NCI-H2196 (cell line): ENCODE measurements at regions not wholly inside any gene's neighbourhood (a gene's known extent, or its start where the extent isn't known, plus 50 kb on each side); places are given as distances from the start of the nearest gene placed in this dataset.
"Not testable (repeated sequence)": the region's sequence is repeated elsewhere in the genome, so short reads cannot be mapped to it uniquely, and the experiment has no call there.

Experiments
- DNase-seq: peaks from one replicate; lab custom pipeline; 2025; ENCODE audit not compliant: unreplicated experiment; lab: John Stamatoyannopoulos, UW

GRCh38 chr4:58075724-58076123 is 965.5 kb upstream of the IGFBP7 start:
- DNase-seq = no peak

GRCh38 chr4:58074382-58074781 is 964.2 kb upstream of the IGFBP7 start:
- no peak for DNase-seq

GRCh38 chr4:58070726-58071125 is 960.5 kb upstream of the IGFBP7 start:
- no peak for DNase-seq

DNA sequence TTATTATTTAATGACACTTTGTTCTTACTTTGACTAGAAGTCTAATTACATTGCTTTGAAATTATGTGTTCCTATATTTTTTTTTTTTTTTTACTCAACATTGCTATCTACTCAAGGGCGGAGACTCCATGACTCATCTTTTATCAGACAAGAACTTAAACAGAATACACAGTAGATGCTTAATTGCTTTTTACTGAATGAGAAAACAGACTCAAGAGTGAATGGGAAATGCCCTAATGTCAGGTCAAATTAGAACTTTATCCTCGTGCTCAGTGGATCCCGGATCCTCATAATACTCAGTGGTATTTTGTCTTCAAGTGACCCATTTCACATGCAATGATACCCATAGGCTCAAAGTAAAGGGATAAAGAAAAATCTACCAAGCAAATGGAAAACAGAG is 954.5 kb upstream of the IGFBP7 start:
- no peak for DNase-seq

DNA sequence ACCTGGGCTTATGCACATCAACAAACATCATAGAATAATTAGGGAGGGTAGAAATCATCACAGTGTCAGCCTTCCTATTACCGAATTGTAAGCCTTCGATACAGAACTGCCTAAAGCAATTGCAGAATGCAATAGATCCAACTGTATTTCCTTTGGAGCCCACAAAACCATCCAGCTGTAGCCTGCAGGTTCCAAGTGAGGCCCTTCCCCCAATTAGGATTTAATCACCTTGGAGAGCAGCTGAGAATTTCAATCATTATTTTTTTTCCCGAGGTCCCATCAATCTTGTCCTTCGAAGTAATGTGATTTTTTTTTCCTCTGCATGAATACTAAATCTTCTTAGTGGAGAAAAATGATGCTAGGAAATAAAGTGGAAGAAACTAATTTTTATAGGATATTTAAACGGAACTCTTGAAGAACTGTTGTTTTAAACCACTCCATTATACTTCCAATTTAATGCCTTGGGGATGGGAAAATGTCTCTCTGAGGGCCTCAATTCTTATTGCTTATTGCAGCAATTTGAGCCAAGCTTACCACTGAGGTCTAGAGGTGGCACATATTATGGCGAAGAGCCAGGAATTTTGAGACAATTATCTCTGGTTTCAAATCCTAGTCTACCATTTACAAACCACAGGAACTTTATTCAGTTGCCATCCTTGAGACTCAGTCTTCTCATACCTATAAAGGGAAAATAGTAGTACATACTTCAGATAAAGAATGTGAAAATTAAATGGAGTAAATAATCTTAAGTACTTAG is 953.4 kb upstream of the IGFBP7 start:
- DNase-seq = no peak

- DNase-seq = no peak
These were observed 951.8 kb upstream of the IGFBP7 start for GRCh38 chr4:58061967-58062366.

DNA sequence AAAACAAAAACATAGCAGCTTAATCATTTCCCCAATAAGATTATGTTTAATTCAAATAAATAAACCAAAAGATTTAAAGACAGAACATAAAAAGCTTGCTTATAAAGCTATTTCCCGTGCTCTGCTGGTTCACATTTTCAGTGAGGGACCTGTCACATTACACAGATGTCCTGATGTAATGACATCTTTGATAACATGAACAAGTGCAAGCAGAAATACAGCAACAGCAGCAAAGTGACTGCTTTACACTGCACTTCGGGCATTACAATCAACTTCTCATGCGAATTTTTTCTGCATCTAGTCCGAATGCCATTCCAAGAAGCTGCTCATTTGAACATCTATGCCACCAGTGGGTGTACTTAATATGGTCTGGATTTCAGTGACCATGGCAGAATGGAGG is 940.3 kb upstream of the IGFBP7 start:
- DNase-seq = no peak

DNA sequence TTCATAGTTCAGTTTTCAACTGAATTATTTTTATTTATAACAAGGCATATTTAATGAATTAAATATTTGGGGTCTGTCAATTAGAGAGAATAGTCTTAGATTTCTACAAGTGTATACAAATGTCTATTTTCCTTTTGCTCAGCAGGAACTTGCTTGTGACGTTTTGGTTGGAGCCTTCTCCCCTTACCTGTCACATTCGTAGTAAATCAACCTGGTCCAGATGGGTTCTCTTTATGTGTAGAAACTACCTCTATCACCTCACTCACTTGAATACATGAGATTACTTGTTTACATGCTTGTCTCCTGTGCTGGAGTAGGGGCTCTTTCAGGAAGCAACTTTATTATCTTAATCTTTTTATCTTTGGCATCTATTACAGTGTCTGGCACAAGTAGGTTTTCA is 938.3 kb upstream of the IGFBP7 start:
- DNase-seq = no peak

- DNase-seq = no peak
These were observed 932.0 kb upstream of the IGFBP7 start for GRCh38 chr4:58042176-58042575.

GRCh38 chr4:57993944-57994343 is 883.8 kb upstream of the IGFBP7 start:
- no peak for DNase-seq

GRCh38 chr4:57989430-57989829 is 879.2 kb upstream of the IGFBP7 start:
- no peak for DNase-seq

GRCh38 chr4:57985161-57985560 is 875.0 kb upstream of the IGFBP7 start:
- no peak for DNase-seq

GRCh38 chr4:57981123-57981522 is 870.9 kb upstream of the IGFBP7 start:
- DNase-seq = no peak

GRCh38 chr4:57974821-57975220 is 864.6 kb upstream of the IGFBP7 start:
- DNase-seq = no peak

DNA sequence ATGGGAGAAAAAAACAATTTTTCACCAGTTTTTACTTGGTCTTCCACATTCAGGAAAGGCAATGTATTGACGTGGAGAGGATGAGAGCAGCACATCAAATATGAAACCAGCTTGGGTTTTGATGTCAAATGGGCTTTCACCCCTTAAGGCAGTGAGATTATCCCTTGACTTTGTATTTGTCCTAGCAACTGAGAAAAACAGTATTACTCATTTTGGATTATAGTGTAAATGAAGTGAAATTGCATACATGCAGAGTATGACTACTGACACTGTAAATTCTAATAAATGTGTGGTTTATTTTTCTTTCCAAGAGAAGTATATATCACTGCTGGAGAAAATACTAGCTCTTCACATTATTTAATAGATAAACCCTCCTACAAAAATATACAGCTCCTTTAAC is 863.6 kb upstream of the IGFBP7 start:
- no peak for DNase-seq

DNA sequence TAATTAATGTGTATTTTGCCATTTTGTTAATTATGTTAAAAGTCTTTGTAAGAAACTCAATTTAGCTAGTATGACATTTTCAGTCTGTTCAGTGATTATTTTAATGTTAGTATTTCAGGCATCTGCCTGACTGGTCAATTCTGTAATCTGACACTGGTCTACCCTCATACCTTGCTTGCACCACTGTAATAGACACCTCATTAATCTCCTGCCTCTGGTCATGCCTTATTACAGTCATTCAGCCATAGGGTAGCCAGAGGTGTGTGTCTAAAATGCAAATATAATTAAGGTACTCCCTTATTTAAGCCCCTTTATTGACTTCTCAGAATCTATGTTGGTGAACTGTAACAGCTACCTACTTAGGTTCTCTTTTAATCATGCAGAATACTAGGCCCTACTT is 861.1 kb upstream of the IGFBP7 start:
- DNase-seq = no peak

- no peak for DNase-seq
These were observed 857.0 kb upstream of the IGFBP7 start for GRCh38 chr4:57966987-57967760.

DNA sequence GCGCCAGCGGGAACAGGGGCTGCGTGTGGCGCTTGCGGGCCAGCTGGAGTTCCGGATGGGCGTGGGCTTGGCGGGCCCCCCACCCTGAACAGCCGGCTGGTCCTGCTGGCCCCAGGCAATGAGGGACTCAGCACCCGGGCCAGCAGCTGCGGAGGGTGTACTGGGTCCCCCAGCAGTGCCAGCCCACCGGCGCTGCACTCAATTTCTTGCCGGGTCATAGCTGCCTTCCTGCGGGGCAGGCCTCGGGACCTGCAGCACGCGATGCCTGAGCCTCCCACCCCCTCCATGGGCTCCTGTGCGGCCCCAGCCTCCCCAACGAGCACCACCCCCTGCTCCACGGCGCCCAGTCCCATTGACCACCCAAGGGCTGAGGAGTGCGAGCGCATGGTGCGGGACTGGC is 855.2 kb upstream of the IGFBP7 start:
- DNase-seq = not testable (repeated sequence)

- DNase-seq = no peak
These were observed 835.1 kb upstream of the IGFBP7 start for GRCh38 chr4:57945298-57945697.

DNA sequence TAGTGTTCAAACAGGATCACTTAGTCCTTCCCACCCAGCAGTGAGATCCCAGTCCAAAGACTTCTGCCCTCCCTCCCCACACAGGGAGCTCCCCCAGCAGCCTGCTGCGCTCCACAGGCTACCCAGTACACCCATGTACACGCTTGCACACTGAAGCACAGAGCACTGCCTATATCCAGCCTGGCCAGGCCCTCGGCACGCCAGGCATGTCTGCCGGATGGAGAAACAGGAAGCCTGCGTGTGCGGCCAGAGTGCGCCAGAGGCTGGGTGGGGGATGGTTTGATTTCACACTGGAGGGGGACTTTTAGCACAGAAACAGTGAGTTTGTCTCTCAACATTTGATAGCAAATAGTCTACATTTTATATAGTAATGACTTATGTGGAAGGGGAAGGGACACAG is 833.5 kb upstream of the IGFBP7 start:
- DNase-seq = no peak

GRCh38 chr4:57937326-57937725 is 827.1 kb upstream of the IGFBP7 start:
- not testable (repeated sequence) for DNase-seq

GRCh38 chr4:57926311-57926710 is 816.1 kb upstream of the IGFBP7 start:
- no peak for DNase-seq

DNA sequence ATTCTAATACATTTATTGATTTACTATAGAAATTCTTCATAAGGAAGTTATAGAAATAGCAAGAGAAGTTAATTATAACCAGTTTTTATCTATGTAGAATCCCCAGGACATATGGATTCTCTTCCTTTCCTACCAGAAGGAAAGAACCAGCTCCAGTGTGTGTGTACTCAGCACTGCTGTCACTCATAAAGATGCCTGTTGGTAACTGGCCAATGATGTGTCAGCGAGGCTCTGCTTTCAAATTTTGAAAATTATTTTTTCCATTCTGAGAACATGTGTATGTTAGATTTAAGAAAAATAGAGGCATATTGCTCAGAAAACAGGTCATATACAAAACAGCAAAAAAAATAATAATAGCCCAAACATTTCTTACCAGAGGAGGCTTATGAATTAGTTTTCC is 814.8 kb upstream of the IGFBP7 start:
- no peak for DNase-seq
